NCI-H187 treated with DMSO at 0.1 percent for 48 hours (cell line): ENCODE measurements at regions not wholly inside any gene's neighbourhood (a gene's known extent, or its start where the extent isn't known, plus 50 kb on each side); places are given as distances from the start of the nearest gene placed in this dataset.
"Not testable (repeated sequence)": the region's sequence is repeated elsewhere in the genome, so short reads cannot be mapped to it uniquely, and the experiment has no call there.

Source experiments
- DNase-seq: peaks from one replicate; lab custom pipeline; 2025; lab: John Stamatoyannopoulos, UW

- no peak for DNase-seq
Measured at GRCh38 chr20:54324652-54325285, 116.9 kb downstream of the PFDN4 start.

- no peak for DNase-seq
Measured at GRCh38 chr20:54335299-54335698, 127.4 kb downstream of the PFDN4 start.

GRCh38 chr20:54337144-54337543, 129.3 kb downstream of the PFDN4 start:
- no peak for DNase-seq

GRCh38 chr20:54339093-54339492, 131.2 kb downstream of the PFDN4 start:
- no peak for DNase-seq

GRCh38 chr20:54340206-54340605, 132.3 kb downstream of the PFDN4 start:
- DNase-seq: no peak

GRCh38 chr20:54340667-54341081, 132.8 kb downstream of the PFDN4 start:
- no peak for DNase-seq

- no peak for DNase-seq
Measured at GRCh38 chr20:54342258-54342920, 133.0 kb upstream of the DOK5 start.

GRCh38 chr20:54343099-54343498, 132.3 kb upstream of the DOK5 start:
- no peak for DNase-seq

GRCh38 chr20:54343634-54344033, 131.8 kb upstream of the DOK5 start:
- DNase-seq: no peak

GRCh38 chr20:54344832-54345231, 130.6 kb upstream of the DOK5 start:
- no peak for DNase-seq

GRCh38 chr20:54345301-54345724, 130.1 kb upstream of the DOK5 start:
- no peak for DNase-seq

GRCh38 chr20:54345821-54346220, 129.6 kb upstream of the DOK5 start:
- no peak for DNase-seq

GRCh38 chr20:54346276-54346675, 129.1 kb upstream of the DOK5 start:
- no peak for DNase-seq

GRCh38 chr20:54347166-54347833, 128.1 kb upstream of the DOK5 start:
- DNase-seq: no peak

- no peak for DNase-seq
Measured at GRCh38 chr20:54350415-54350814, 125.0 kb upstream of the DOK5 start.

GRCh38 chr20:54351371-54352136, 123.8 kb upstream of the DOK5 start:
- no peak for DNase-seq

GRCh38 chr20:54352541-54352940, 122.9 kb upstream of the DOK5 start:
- not testable (repeated sequence) for DNase-seq

- DNase-seq: no peak
Measured at GRCh38 chr20:54353292-54353691, 122.1 kb upstream of the DOK5 start.

- no peak for DNase-seq
Measured at GRCh38 chr20:54355631-54356280, 119.6 kb upstream of the DOK5 start.

GRCh38 chr20:54356801-54357200, 118.6 kb upstream of the DOK5 start:
- DNase-seq: no peak

- no peak for DNase-seq
Measured at GRCh38 chr20:54361475-54361874, 113.9 kb upstream of the DOK5 start.

- DNase-seq: no peak
Measured at GRCh38 chr20:54362283-54362682, 113.1 kb upstream of the DOK5 start.
